Endodermal cell (in vitro differentiated cells): ENCODE measurements at regions not wholly inside any gene's neighbourhood (a gene's known extent, or its start where the extent isn't known, plus 50 kb on each side); places are given as distances from the start of the nearest gene placed in this dataset.

Experiments used
- DNase-seq: peaks from one replicate; pipeline ENCODE4 v3.0.0-alpha.2; 2017
- H3K27ac ChIP-seq: 2 replicates; pipeline ENCODE4 v1.5.1; 2013; ENCODE audit warnings: mild to moderate bottlenecking, low read depth, low read length, moderate library complexity
- H3K27me3 ChIP-seq: 2 replicates; pipeline ENCODE4 v1.6.1; 2013; ENCODE audit warnings: mild to moderate bottlenecking, low read length, moderate library complexity; ENCODE audit not compliant: insufficient read depth, control insufficient read depth, poor library complexity, severe bottlenecking
- H3K36me3 ChIP-seq: 2 replicates; pipeline ENCODE4 v1.7.0; 2013; ENCODE audit warnings: mild to moderate bottlenecking, low read length, moderate library complexity; ENCODE audit not compliant: control insufficient read depth, insufficient read depth
- H3K4me1 ChIP-seq: one replicate; pipeline ENCODE4 v1.7.0; 2013; ENCODE audit warnings: low read length; ENCODE audit not compliant: control insufficient read depth, insufficient read depth
- H3K4me3 ChIP-seq: 2 replicates; pipeline ENCODE4 v1.5.1; 2013; ENCODE audit warnings: mild to moderate bottlenecking, low read length, moderate library complexity
- H3K9ac ChIP-seq: 2 replicates; pipeline ENCODE4 v1.6.1; 2013; ENCODE audit warnings: mild to moderate bottlenecking, low read length, moderate library complexity; ENCODE audit not compliant: poor library complexity, severe bottlenecking; ENCODE audit errors: extremely low read depth
- H3K9me3 ChIP-seq: 2 replicates; pipeline ENCODE4 v1.6.1; 2013; ENCODE audit warnings: mild to moderate bottlenecking, low read length, moderate library complexity; ENCODE audit not compliant: control insufficient read depth
- H3K27ac Mint-ChIP-seq: 2 replicates; pipeline ENCODE4 v1.8.0; 2020; ENCODE audit warnings: mixed read lengths
- H3K27me3 Mint-ChIP-seq: 2 replicates; pipeline ENCODE4 v1.8.0; 2021; ENCODE audit warnings: mild to moderate bottlenecking, mixed read lengths; ENCODE audit not compliant: insufficient read depth
- H3K36me3 Mint-ChIP-seq: 2 replicates; pipeline ENCODE4 v1.8.0; 2020; ENCODE audit warnings: low read depth, mixed read lengths
- H3K4me1 Mint-ChIP-seq: 2 replicates; pipeline ENCODE4 v1.8.0; 2020; ENCODE audit warnings: mixed read lengths
- H3K4me3 Mint-ChIP-seq: 2 replicates; pipeline ENCODE4 v1.8.0; 2020; ENCODE audit warnings: mild to moderate bottlenecking, moderate library complexity, mixed read lengths
- H3K9me3 Mint-ChIP-seq: 2 replicates; pipeline ENCODE4 v1.8.0; 2020; ENCODE audit warnings: mild to moderate bottlenecking, mixed read lengths
- WGBS, 2 experiments: methylation state at CpG; one replicate each; pipeline versions ENCODE4 v1.1.5 to v1.1.7; 2013; ENCODE audit warnings: missing lambda C conversion rate in 2 of 2, mixed read lengths in 1 of 2; ENCODE audit not compliant: insufficient coverage in 1 of 2, insufficient read length in 1 of 2; 5-methylcytosine and 5-hydroxymethylcytosine counted together
- TF ChIP-seq, protein P1 (sequence below): fragments of 200-600 bp; sonication (generic); conservative IDR thresholded peaks from 2 replicates; pipeline ENCODE4 v1.5.0; 2021; ENCODE audit warnings: antibody characterized with exemption, mild to moderate bottlenecking

DNA sequence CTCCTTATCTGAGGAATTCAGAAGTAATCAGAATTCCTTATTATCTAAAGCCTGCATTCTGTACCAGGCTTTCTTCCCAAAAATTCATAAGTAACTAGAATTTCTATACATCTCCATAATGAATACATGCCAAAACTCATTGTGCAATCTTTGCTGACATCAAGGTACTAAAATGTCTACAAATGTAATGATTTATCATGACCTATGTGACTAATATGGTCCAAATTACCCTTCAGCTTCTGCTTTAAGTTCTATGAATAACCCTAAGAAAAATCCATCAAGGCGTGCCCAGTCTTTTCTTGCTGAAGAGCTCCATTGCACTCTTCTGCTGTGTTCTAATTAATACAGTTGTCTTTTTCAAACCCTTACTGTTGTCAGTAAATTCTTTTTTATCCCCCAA, 58.5 kb upstream of the SLITRK1 start:
- H3K4me1 Mint-ChIP-seq, result no peaks in the 10 kb centered on the region
- H3K36me3 Mint-ChIP-seq, result no peaks in the 10 kb centered on the region
- H3K4me3 ChIP-seq, result no peak overlapping the region
- H3K9me3 ChIP-seq, result peaks cover 6% of the 10 kb centered on the region
- H3K27me3 Mint-ChIP-seq, result no peaks in the 10 kb centered on the region
- H3K9ac ChIP-seq, result no peak overlapping the region
- H3K9me3 Mint-ChIP-seq, result no peaks in the 10 kb centered on the region
- TF ChIP-seq, protein P1, sequence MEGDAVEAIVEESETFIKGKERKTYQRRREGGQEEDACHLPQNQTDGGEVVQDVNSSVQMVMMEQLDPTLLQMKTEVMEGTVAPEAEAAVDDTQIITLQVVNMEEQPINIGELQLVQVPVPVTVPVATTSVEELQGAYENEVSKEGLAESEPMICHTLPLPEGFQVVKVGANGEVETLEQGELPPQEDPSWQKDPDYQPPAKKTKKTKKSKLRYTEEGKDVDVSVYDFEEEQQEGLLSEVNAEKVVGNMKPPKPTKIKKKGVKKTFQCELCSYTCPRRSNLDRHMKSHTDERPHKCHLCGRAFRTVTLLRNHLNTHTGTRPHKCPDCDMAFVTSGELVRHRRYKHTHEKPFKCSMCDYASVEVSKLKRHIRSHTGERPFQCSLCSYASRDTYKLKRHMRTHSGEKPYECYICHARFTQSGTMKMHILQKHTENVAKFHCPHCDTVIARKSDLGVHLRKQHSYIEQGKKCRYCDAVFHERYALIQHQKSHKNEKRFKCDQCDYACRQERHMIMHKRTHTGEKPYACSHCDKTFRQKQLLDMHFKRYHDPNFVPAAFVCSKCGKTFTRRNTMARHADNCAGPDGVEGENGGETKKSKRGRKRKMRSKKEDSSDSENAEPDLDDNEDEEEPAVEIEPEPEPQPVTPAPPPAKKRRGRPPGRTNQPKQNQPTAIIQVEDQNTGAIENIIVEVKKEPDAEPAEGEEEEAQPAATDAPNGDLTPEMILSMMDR, result no peak
- no peak overlapping the region for H3K4me3 Mint-ChIP-seq
- H3K36me3 ChIP-seq, result no peaks in the 10 kb centered on the region
- H3K4me1 ChIP-seq, result no peaks in the 10 kb centered on the region
- H3K27ac ChIP-seq, result no peak overlapping the region
- no peak for DNase-seq
- 91 to 100% methylated on average over 1 of the region's 1 CpG for WGBS, 2 experiments
- no peaks in the 10 kb centered on the region for H3K27me3 ChIP-seq
- peak overlapping the region; percentile 24 for H3K27ac Mint-ChIP-seq

DNA sequence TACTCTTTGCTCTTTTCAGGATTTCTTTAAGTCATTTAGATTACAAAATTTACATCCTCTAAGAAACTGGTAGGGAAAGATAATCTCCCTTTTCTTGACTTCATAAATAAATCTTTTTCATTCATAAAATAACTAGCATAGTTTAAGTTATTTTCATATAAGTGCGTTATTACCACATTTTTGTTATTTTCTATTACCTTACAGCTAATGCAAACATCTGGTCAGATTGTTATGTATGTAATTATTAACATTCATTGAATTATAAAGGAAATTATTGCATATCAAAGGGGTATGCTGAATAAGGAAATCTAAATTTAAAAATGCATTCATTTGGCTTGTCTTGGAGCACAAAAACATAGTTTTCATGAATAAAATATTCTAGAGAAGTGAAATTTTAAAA, 55.3 kb upstream of the SLITRK1 start:
- no peak for DNase-seq
- Histone ChIP-seq H3K4me3 (no peak overlapping the region), H3K9me3 (peaks cover 6% of the 10 kb centered on the region), H3K9ac (no peak overlapping the region), H3K4me1 (no peaks in the 10 kb centered on the region), H3K36me3 (no peaks in the 10 kb centered on the region), H3K27me3 (no peaks in the 10 kb centered on the region), H3K27ac (no peak overlapping the region)
- H3K4me1 Mint-ChIP-seq, result no peaks in the 10 kb centered on the region
- WGBS, 2 experiments, result no CpG with 5 or more reads among the region's 1 CpG
- no peak overlapping the region for H3K27ac Mint-ChIP-seq
- H3K36me3 Mint-ChIP-seq, result no peaks in the 10 kb centered on the region
- H3K4me3 Mint-ChIP-seq, result no peak overlapping the region
- no peaks in the 10 kb centered on the region for H3K9me3 Mint-ChIP-seq
- TF ChIP-seq, protein P1, result no peak
- H3K27me3 Mint-ChIP-seq, result no peaks in the 10 kb centered on the region

DNA sequence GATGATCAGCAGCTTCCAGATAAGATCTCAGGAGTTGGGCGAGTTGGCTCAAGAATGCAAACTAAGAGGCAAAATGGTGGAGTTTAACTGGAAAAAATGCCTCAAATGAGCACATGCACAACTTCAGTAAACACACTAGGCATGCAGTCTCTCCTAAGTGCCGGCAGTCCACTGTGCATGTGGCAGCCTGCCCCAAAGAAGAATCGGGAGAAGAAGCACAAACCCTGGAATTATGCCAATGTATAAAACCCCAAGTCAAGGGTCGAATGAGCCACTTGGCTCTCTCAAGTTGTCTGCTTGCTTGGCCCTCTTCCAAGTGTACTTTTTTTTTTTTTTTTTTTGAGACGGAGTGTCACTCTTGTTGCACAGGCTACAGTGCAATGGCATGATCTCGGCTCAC, 53.3 kb upstream of the SLITRK1 start:
- no peaks in the 10 kb centered on the region for H3K4me1 ChIP-seq
- no peak overlapping the region for H3K27ac ChIP-seq
- H3K4me1 Mint-ChIP-seq, result no peaks in the 10 kb centered on the region
- no peak overlapping the region for H3K4me3 Mint-ChIP-seq
- no peaks in the 10 kb centered on the region for H3K27me3 Mint-ChIP-seq
- WGBS, 2 experiments, result 93 to 95% methylated on average over 4 to 6 of the region's 6 CpGs
- H3K9me3 ChIP-seq, result no peaks in the 10 kb centered on the region
- TF ChIP-seq, protein P1, result no peak
- H3K4me3 ChIP-seq, result no peak overlapping the region
- no peak overlapping the region for H3K27ac Mint-ChIP-seq
- H3K9me3 Mint-ChIP-seq, result no peaks in the 10 kb centered on the region
- H3K36me3 ChIP-seq, result no peaks in the 10 kb centered on the region
- no peaks in the 10 kb centered on the region for H3K27me3 ChIP-seq
- DNase-seq, result no peak
- H3K9ac ChIP-seq, result no peak overlapping the region
- H3K36me3 Mint-ChIP-seq, result no peaks in the 10 kb centered on the region
